CD4-positive, alpha-beta T cell (primary cell): ENCODE measurements at regions not wholly inside any gene's neighbourhood (a gene's known extent, or its start where the extent isn't known, plus 50 kb on each side); places are given as distances from the start of the nearest gene placed in this dataset.

Experiments
- ATAC-seq: fragments of 200-7000 bp; cut with Tn5 transposase; one replicate; pipeline ENCODE4 v1.10.0; 2022; ENCODE audit warnings: mild to moderate bottlenecking; ENCODE audit not compliant: poor library complexity
- CTCF ChIA-PET: fragments of 350-600 bp; sonication (Branson Sonifier 250); formaldehyde crosslinking; loops from one replicate; lab custom pipeline; 2021; ENCODE audit warnings: antibody characterized with exemption, inconsistent platforms; lab: Charles Lee
- POLR2A ChIA-PET: fragments of 350-600 bp; sonication (Branson Sonifier 250); formaldehyde crosslinking; loops from one replicate; lab custom pipeline; 2021; ENCODE audit warnings: antibody characterized with exemption, inconsistent platforms; lab: Charles Lee
- DNase-seq, 14 experiments: peaks; one replicate each; pipeline ENCODE4 v3.0.0-alpha.2; 2013 to 2020; ENCODE audit warnings: mixed read lengths in 2 of 14
- H3K27ac ChIP-seq, 2 donors: one replicate each; pipeline versions ENCODE4 v1.5.1 to v1.7.0; 2013; ENCODE audit warnings: low read length in 2 of 2, low read depth in 1 of 2, mild to moderate bottlenecking in 1 of 2
- H3K27me3 ChIP-seq, 2 experiments: 1 replicate in 1 of 2; 2 replicates in 1 of 2; pipeline versions ENCODE4 v1.6.1 to v1.7.0; 2013; ENCODE audit warnings: low read length in 2 of 2, control low read depth in 1 of 2, mild to moderate bottlenecking in 1 of 2, moderate library complexity in 1 of 2; ENCODE audit not compliant: insufficient read depth in 2 of 2, control insufficient read depth in 1 of 2
- H3K36me3 ChIP-seq: one replicate; pipeline ENCODE4 v1.6.1; 2013; ENCODE audit warnings: low read length, control low read depth; ENCODE audit not compliant: insufficient read depth
- H3K4me1 ChIP-seq: one replicate; pipeline ENCODE4 v1.6.1; 2013; ENCODE audit warnings: low read length, control low read depth; ENCODE audit not compliant: insufficient read depth
- H3K4me3 ChIP-seq: one replicate; pipeline ENCODE4 v1.5.1; 2013; ENCODE audit warnings: mild to moderate bottlenecking, low read length, moderate library complexity
- H3K9me3 ChIP-seq, 2 experiments: 1 replicate in 1 of 2; 2 replicates in 1 of 2; pipeline versions ENCODE4 v1.6.1 to v1.7.0; 2013; ENCODE audit warnings: low read length in 2 of 2, mild to moderate bottlenecking in 2 of 2, control low read depth in 1 of 2, moderate library complexity in 1 of 2; ENCODE audit not compliant: control insufficient read depth in 1 of 2, insufficient read depth in 1 of 2
- H3K27ac Mint-ChIP-seq: one replicate; pipeline ENCODE4 v1.8.0; 2020; ENCODE audit warnings: mixed read lengths
- H3K27me3 Mint-ChIP-seq: one replicate; pipeline ENCODE4 v1.8.0; 2021; ENCODE audit warnings: mixed read lengths
- H3K36me3 Mint-ChIP-seq: one replicate; pipeline ENCODE4 v1.8.0; 2021; ENCODE audit warnings: low read depth, mixed read lengths
- H3K4me1 Mint-ChIP-seq: one replicate; pipeline ENCODE4 v1.8.0; 2021; ENCODE audit warnings: low read depth, mixed read lengths
- H3K4me3 Mint-ChIP-seq: one replicate; pipeline ENCODE4 v1.8.0; 2020; ENCODE audit warnings: mild to moderate bottlenecking, mixed read lengths
- H3K9me3 Mint-ChIP-seq: one replicate; pipeline ENCODE4 v1.8.0; 2020; ENCODE audit warnings: mixed read lengths
- intact Hi-C, 2 experiments: fragments of 100-400 bp; cut with DNase I in 1 of 2; cut with micrococcal nuclease in 1 of 2; formaldehyde crosslinking; loops; one replicate each; pipeline versions ENCODE4 v1.15.1 to v1.9.0; 2023 to 2025; cut with DNase I, micrococcal nuclease
- TF ChIP-seq, protein P1 (sequence below): fragments of 200-600 bp; IDR thresholded peaks from one replicate; pipeline ENCODE4 v1.8.0; 2022; ENCODE audit warnings: antibody characterized with exemption, mild to moderate bottlenecking

DNA sequence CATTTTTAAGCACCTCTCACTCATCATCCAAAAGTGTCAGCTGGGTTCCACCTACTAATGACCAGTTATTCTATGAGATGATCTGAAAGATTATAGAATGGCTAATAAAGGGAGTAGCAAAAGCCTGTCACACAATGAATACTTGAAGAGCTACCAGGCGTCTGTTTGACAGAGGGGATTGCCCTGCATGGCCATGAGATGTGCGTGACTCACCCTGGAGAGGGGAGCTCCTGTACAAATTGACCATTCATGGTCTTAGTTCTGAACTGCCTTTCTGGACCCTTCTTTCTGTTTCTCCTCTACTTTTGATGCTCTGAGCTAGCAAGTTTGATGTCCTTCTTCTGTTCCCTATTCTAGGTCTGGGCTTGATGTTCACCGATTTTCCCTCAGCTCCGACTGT is 85.2 kb upstream of the ABCD3 start:
- no peaks in the 10 kb centered on the region for H3K4me1 ChIP-seq
- no peak for DNase-seq
- Mint-ChIP-seq H3K4me3 (no peak overlapping the region), H3K9me3 (no peaks in the 10 kb centered on the region), H3K27me3 (peaks cover 25% of the 10 kb centered on the region), H3K4me1 (no peaks in the 10 kb centered on the region), H3K36me3 (no peaks in the 10 kb centered on the region), H3K27ac (no peak overlapping the region)
- no peaks in the 10 kb centered on the region for H3K36me3 ChIP-seq
- H3K9me3 ChIP-seq, result no peaks in the 10 kb centered on the region
- ChIA-PET CTCF (interaction anchor here (0.7 kb wide), 1 partner anchor 124 kb away, joined by 3 read pairs; no protein-coding TSS in a partner anchor), POLR2A (no interaction called here)
- intact Hi-C loops, result loop anchor here in 1 of 2 experiments (5.0 to 10.0 kb wide), 2 partner anchors 278 to 706 kb away; no protein-coding TSS in a partner anchor
- peaks cover 10 to 21% of the 10 kb centered on the region in 2 experiments for H3K27me3 ChIP-seq
- no peak overlapping the region for H3K4me3 ChIP-seq
- H3K27ac ChIP-seq, result no peak overlapping the region
- ATAC-seq, result no peak
- TF ChIP-seq, protein P1, sequence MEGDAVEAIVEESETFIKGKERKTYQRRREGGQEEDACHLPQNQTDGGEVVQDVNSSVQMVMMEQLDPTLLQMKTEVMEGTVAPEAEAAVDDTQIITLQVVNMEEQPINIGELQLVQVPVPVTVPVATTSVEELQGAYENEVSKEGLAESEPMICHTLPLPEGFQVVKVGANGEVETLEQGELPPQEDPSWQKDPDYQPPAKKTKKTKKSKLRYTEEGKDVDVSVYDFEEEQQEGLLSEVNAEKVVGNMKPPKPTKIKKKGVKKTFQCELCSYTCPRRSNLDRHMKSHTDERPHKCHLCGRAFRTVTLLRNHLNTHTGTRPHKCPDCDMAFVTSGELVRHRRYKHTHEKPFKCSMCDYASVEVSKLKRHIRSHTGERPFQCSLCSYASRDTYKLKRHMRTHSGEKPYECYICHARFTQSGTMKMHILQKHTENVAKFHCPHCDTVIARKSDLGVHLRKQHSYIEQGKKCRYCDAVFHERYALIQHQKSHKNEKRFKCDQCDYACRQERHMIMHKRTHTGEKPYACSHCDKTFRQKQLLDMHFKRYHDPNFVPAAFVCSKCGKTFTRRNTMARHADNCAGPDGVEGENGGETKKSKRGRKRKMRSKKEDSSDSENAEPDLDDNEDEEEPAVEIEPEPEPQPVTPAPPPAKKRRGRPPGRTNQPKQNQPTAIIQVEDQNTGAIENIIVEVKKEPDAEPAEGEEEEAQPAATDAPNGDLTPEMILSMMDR, result no peak

DNA sequence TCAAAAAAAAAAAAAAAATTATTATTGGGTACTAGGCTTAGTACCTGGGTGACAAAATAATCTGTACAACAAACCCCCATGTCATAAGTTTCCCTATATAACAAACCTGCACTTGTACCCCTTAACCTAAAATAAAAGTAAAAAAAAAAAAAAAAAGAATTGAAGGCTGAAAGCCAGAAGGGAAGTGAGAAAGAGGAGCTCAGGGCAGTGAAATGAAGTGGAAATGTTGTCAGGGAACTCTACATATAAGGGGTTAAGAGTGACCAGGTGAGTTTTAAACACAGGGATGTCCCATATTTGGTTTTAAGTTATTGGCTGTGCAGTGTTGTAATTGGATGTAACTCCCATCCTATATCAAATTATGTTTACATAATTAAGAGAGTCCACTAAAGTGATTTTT is 85.7 kb upstream of the ABCD3 start:
- Mint-ChIP-seq H3K36me3 (no peaks in the 10 kb centered on the region), H3K4me1 (no peaks in the 10 kb centered on the region), H3K4me3 (no peak overlapping the region), H3K9me3 (no peaks in the 10 kb centered on the region), H3K27ac (no peak overlapping the region), H3K27me3 (peaks cover 28% of the 10 kb centered on the region)
- no peak overlapping the region for H3K27ac ChIP-seq
- ATAC-seq, result no peak
- H3K27me3 ChIP-seq, result peaks cover 11 to 21% of the 10 kb centered on the region in 2 experiments
- no peak for DNase-seq
- POLR2A ChIA-PET, result no interaction called here
- no peaks in the 10 kb centered on the region for H3K4me1 ChIP-seq
- H3K4me3 ChIP-seq, result no peak overlapping the region
- H3K9me3 ChIP-seq, result no peaks in the 10 kb centered on the region
- TF ChIP-seq, protein P1, result no peak
- intact Hi-C loops, result loop anchor here in 1 of 2 experiments (5.0 to 10.0 kb wide), 2 partner anchors 278 to 705 kb away; no protein-coding TSS in a partner anchor
- H3K36me3 ChIP-seq, result no peaks in the 10 kb centered on the region
- CTCF ChIA-PET, result interaction anchor here (0.7 kb wide), 1 partner anchor 123 kb away, joined by 3 read pairs; no protein-coding TSS in a partner anchor

DNA sequence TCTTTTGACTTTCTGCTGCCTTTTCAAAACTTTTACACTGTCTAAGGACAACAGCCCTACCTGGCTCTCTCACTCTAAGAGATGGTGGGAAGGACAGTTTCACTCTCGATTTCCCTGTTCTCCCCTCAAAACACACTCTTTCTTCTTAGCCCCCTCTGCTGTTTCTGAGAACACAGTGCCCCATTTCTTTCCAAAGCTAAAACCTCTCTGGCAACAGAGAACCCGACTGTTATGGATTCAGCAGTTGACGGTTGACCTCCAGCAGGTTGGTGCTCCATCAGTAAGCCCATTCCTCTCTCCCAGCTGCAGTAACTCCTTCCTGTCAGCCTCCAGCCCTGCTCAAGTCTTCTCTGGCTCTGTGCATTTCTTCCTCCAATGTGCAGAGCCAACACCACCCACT is 88.2 kb upstream of the ABCD3 start:
- DNase-seq, result no peak
- Mint-ChIP-seq H3K4me3 (no peak overlapping the region), H3K27ac (no peak overlapping the region), H3K4me1 (no peaks in the 10 kb centered on the region), H3K9me3 (no peaks in the 10 kb centered on the region), H3K36me3 (no peaks in the 10 kb centered on the region), H3K27me3 (peaks cover 46% of the 10 kb centered on the region)
- Histone ChIP-seq H3K27me3 (peaks cover 17 to 31% of the 10 kb centered on the region in 2 experiments), H3K27ac (no peak overlapping the region), H3K4me1 (no peaks in the 10 kb centered on the region), H3K9me3 (no peaks in the 10 kb centered on the region), H3K4me3 (no peak overlapping the region), H3K36me3 (no peaks in the 10 kb centered on the region)
- TF ChIP-seq, protein P1, result no peak
- ChIA-PET CTCF (no interaction called here), POLR2A (no interaction called here)
- ATAC-seq, result no peak
- intact Hi-C loops, result loop anchor here in 1 of 2 experiments (5.0 to 10.0 kb wide), 2 partner anchors 275 to 703 kb away; no protein-coding TSS in a partner anchor
